HEK293T (cell line): ENCODE measurements at regions not wholly inside any gene's neighbourhood (a gene's known extent, or its start where the extent isn't known, plus 50 kb on each side); places are given as distances from the start of the nearest gene placed in this dataset.

Experiments
- ARNT ChIP-seq: fragments of 450-650 bp; IDR thresholded peaks from 2 replicates; pipeline ENCODE4 v1.6.1; 2017; ENCODE audit warnings: mild to moderate bottlenecking
- BHLHE40 ChIP-seq: fragments of 450-650 bp; IDR thresholded peaks from 2 replicates; pipeline ENCODE4 v1.6.1; 2016; ENCODE audit warnings: mild to moderate bottlenecking, moderate library complexity, borderline replicate concordance
- CTBP1 ChIP-seq: fragments of 450-650 bp; IDR thresholded peaks from 2 replicates; pipeline ENCODE4 v1.6.1; 2016; ENCODE audit warnings: borderline replicate concordance
- ELF4 ChIP-seq: fragments of 450-650 bp; IDR thresholded peaks from 2 replicates; pipeline ENCODE4 v1.6.1; 2017; ENCODE audit warnings: antibody characterized with exemption
- FOXA1 ChIP-seq: fragments of 450-650 bp; IDR thresholded peaks from 2 replicates; pipeline ENCODE4 v1.6.1; 2016; ENCODE audit warnings: mild to moderate bottlenecking
- FOXK2 ChIP-seq: fragments of 450-650 bp; IDR thresholded peaks from 2 replicates; pipeline ENCODE4 v1.6.1; 2016; ENCODE audit warnings: mild to moderate bottlenecking
- FOXM1 ChIP-seq: fragments of 450-650 bp; IDR thresholded peaks from 2 replicates; pipeline ENCODE4 v1.6.1; 2017; ENCODE audit warnings: mild to moderate bottlenecking, borderline replicate concordance
- HDGF ChIP-seq: fragments of 450-650 bp; IDR thresholded peaks from 2 replicates; pipeline ENCODE4 v1.6.1; 2017; ENCODE audit warnings: antibody characterized with exemption, borderline replicate concordance
- LEF1 ChIP-seq: fragments of 450-650 bp; IDR thresholded peaks from 2 replicates; pipeline ENCODE4 v1.6.1; 2017; ENCODE audit warnings: mild to moderate bottlenecking, borderline replicate concordance
- NFRKB ChIP-seq: fragments of 450-650 bp; IDR thresholded peaks from 2 replicates; pipeline ENCODE4 v1.6.1; 2016; ENCODE audit warnings: mild to moderate bottlenecking, moderate library complexity
- SP1 ChIP-seq: fragments of 450-650 bp; IDR thresholded peaks from 2 replicates; pipeline ENCODE4 v1.6.1; 2017
- SUZ12 ChIP-seq: fragments of 450-650 bp; IDR thresholded peaks from 2 replicates; pipeline ENCODE4 v1.6.1; 2016; ENCODE audit warnings: mild to moderate bottlenecking
- ZNF384 ChIP-seq: fragments of 450-650 bp; IDR thresholded peaks from 2 replicates; pipeline ENCODE4 v1.6.1; 2016

- TF ChIP-seq SP1 = no peak
- TF ChIP-seq FOXK2 = no peak
- no peak for TF ChIP-seq FOXM1
- no peak for TF ChIP-seq HDGF
- TF ChIP-seq LEF1 = no peak
- TF ChIP-seq BHLHE40 = no peak
- no peak for TF ChIP-seq ZNF384
- TF ChIP-seq SUZ12 = no peak
- TF ChIP-seq CTBP1 = no peak
- no peak for TF ChIP-seq ARNT
- TF ChIP-seq ELF4 = no peak
- no peak for TF ChIP-seq NFRKB
- TF ChIP-seq FOXA1 = no peak
These were observed 112.5 kb upstream of the SLIT3 start for GRCh38 chr5:169413416-169413815.
